ENCODE measurements at regions not wholly inside any gene's neighbourhood (a gene's known extent, or its start where the extent isn't known, plus 50 kb on each side); places are given as distances from the start of the nearest gene placed in this dataset.

DNA sequence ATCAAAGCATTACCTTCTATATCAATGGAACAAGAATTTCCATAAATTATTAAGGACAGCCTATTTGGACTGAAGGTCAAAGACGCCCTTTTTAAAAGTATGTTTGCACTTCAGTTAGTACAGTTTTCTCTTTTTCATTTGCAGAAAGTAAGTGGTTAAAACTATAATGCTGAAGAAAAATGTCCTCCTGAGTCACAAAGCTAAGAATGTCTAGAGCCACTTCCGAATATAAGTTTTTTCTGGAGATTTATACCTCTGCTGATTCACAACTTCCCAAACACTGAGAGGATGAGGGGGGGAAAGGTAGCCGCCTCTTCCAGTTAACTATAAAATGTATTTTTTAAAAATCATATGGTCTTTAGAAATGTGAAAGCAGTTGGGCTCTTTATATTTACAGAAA is 84.9 kb downstream of the DUSP6 start:
- TF ChIP-seq CEBPB (IDR thresholded peaks at IDR 0.05) = no peak
- TF ChIP-seq EGR1 (IDR thresholded peaks at IDR 0.05) = no peak
- no peak for TF ChIP-seq CREB1 (IDR thresholded peaks at IDR 0.05; ENCODE audit: low read depth)
- TF ChIP-seq TAF1 (IDR thresholded peaks at IDR 0.05; ENCODE audit: low read depth) = no peak
- TF ChIP-seq YY1 (IDR thresholded peaks at IDR 0.05; ENCODE audit: low read depth) = no peak
- no peak for TF ChIP-seq EP300 (IDR thresholded peaks at IDR 0.05; ENCODE audit: borderline replicate concordance)
- TF ChIP-seq RAD21 (IDR thresholded peaks at IDR 0.05; ENCODE audit: low read depth) = no peak
- TF ChIP-seq, protein P1, sequence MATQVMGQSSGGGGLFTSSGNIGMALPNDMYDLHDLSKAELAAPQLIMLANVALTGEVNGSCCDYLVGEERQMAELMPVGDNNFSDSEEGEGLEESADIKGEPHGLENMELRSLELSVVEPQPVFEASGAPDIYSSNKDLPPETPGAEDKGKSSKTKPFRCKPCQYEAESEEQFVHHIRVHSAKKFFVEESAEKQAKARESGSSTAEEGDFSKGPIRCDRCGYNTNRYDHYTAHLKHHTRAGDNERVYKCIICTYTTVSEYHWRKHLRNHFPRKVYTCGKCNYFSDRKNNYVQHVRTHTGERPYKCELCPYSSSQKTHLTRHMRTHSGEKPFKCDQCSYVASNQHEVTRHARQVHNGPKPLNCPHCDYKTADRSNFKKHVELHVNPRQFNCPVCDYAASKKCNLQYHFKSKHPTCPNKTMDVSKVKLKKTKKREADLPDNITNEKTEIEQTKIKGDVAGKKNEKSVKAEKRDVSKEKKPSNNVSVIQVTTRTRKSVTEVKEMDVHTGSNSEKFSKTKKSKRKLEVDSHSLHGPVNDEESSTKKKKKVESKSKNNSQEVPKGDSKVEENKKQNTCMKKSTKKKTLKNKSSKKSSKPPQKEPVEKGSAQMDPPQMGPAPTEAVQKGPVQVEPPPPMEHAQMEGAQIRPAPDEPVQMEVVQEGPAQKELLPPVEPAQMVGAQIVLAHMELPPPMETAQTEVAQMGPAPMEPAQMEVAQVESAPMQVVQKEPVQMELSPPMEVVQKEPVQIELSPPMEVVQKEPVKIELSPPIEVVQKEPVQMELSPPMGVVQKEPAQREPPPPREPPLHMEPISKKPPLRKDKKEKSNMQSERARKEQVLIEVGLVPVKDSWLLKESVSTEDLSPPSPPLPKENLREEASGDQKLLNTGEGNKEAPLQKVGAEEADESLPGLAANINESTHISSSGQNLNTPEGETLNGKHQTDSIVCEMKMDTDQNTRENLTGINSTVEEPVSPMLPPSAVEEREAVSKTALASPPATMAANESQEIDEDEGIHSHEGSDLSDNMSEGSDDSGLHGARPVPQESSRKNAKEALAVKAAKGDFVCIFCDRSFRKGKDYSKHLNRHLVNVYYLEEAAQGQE (IDR thresholded peaks at IDR 0.05; ENCODE audit: low read depth) = no peak
- TF ChIP-seq NFIC (IDR thresholded peaks at IDR 0.05) = no peak
